ENCODE measurements at regions not wholly inside any gene's neighbourhood (a gene's known extent, or its start where the extent isn't known, plus 50 kb on each side); places are given as distances from the start of the nearest gene placed in this dataset.
A peak's percentile ranks its signal among the peaks of the same experiment; 100 is the strongest.
"Not testable (repeated sequence)": the region's sequence is repeated elsewhere in the genome, so short reads cannot be mapped to it uniquely, and the experiment has no call there.

DNA sequence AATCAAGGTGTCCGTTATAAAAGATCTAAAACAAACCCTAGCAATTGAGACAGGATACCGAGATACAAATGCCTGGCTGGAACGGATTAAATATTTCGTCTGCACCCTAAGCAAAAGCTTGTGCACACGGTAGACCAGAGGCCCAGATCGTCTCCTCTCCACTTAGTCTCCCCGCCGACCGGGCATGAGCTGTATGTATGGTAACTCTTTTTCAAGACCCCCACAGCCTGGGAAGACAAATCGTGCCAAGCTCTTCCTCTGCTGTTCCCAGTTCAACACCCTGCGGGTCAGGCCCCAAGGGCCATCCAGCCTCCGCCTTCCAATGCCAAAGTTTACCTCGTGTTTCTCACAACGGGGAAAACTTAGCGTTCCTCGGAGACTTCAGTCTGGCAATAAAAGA, 285.7 kb upstream of the GALNT17 start:
- no peak for DNase-seq

DNA sequence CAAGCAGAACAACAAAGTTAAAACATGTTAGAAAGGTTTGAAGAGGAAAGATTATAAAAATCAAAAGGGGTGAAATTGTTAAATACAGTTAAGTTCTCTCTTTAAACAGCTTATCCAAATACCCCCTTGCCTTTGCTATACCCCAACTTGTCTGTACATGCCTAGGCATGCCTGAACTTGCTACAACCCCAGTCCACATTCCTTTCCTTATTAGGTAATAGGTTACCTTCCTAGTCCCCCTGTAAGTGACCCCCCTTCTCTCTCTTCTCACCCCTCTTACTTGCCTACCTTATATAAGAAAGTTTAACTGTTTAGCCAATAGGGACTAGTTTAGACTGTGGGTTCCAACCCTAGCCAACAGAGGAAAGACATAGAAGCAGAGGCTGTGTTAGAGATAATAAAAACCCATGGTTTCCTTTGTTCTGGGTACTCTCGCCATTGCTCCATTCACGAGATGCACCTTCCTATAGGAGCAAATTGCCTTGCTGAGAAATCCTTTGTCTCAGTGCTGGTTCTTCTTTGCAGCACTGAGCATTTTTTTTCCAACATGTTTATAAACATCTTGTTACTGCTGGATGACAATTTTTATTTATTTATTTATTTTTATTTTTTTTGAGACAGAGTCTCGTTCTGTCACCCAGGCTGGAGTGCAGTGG, 282.2 kb upstream of the GALNT17 start:
- no peak for DNase-seq

DNA sequence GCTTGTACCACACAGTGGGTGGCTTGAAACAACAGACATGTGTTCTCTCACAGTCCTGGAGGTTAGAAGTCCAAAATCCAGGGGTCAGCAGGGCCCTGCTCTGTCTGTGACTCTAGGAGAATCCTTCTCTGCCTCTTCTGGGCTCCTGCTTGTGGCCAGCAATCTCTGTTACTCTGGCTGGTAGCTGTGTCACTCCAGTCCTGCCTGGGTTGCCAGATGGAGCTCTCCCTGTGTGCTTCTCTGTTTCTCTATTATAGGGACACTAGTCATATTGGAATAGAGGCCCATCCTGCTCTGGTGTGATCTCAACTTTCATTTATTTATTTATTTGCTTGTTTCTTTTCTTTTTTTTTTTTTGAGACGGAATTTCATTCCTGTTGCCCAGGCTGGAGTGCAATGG, 276.6 kb upstream of the GALNT17 start:
- DNase-seq, result no peak

DNA sequence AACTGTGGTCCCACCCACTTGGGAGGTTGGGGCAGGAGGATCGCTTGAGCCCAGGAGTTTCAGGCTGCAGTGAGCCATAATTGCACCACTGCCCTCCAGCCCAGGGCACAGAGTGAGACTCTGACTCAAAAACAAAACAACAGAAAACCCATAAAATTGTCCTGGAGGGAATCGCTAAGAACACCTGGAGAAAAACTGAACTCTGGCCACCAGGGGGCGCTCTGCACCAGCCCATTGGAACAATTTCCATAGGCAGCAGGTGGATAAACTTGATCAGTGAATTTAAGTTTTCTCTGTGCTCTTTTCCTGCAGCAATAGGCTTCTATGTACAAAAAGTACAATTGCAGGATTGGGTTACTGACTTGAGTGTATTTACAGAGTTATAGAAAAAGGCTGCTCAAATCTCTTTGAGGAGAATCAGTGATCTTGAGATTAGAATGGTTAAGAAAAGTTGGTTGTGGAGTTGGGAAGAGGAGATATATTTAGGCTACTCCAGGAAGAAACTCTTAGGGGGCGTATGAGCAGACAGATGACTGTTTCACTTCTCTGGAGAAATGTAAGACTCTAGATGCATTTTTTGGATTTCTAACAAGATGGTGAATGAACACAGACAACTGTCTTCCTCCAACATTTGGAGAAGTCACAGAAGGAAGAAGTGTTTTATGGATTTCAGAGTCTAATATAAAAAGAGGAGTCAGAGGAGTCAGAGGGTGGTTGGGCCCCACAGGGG, 274.9 kb upstream of the GALNT17 start:
- peak; percentile 63 to 64 for DNase-seq

DNA sequence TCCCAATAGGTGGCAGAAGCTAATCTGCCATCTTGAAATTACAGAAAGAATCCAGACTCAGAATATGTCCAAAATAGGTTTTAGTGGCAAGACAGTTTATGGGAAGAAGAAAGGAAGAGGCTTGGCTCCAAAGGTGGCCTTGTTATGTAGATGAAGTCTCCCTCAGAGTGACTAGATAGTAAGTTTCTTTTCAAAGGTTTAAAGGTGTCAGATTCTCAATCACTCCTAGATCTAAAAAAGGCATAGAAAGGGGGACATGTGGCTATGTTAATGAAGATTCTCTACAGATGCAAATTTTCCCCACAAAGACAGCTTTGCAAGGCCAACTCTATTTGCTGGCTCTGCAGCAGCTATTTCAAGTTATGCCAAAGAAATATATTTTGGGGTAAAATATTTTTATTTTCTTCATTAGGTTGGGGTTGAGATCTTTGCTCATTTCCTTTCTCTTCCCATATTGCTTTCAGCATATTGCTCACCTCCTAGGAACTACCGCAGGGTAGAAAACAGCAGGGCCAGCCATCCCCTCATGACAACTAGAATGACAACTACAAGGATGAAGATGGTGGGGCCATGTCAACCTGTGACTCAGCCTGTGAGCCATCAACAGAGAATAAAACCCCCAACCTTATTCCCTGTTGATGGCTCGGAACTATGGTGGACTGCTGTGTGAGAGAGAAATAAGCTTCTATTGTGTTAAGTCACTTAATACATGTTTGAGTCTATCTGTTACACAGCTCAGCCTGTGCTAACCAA, 274.0 kb upstream of the GALNT17 start:
- no peak for DNase-seq

DNA sequence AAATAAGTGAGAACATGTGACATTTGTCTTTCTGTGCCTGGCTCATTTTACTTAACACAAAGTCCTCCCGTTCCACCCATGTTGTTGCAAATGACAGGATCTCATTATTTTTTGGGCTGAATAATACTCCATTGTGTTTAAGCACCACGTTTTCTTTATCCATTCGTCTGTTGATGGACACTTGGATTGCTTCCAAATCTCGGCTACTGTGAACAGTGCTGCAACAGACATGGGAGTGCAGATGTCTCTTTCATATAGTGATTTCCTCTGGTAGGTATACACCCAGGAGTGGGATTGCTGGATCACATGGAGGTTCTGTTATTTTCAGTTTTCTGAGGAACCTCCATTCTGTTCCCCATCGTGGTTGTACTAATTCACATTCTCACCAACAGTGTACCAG, 264.4 kb upstream of the GALNT17 start:
- DNase-seq, result no peak

DNA sequence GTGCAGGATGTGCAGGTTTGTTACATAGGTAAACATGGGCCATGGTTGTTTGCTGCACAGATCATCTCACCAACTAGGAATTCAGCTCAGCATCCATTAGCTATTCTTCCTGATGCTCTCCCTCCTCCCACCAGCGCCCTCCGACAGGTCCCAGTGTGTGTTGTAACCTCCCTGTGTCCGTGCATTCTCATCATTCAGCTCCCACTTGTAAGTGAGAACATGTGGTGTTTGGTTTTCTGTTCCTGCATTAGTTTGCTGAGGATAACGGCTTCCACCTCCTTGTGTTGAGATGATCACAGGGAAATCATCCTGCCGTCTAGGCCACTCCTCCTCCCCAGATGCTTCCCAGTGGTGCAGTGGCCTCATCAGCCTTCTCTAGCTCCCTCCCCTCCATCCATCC, 261.6 kb upstream of the GALNT17 start:
- DNase-seq, result no peak

DNA sequence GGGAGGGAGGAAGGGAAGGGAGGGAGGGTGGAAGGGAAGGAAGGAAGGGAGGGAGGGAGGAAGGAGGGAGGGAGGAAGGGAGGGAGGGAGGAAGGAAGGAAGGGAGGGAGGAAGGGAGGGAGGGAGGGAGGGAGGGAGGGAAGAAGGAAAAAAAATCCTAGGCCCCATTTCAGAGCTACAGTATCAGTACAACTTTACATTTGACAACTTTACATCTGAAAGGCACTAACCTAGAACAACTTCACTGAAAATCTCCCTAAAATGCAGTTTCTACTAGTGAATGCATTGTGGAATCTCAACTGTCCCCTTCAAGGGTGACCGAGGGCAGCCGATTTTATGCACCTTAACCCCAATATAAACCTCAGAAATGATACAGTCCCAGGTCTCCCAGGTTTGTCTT, 259.8 kb upstream of the GALNT17 start:
- no peak for DNase-seq

DNA sequence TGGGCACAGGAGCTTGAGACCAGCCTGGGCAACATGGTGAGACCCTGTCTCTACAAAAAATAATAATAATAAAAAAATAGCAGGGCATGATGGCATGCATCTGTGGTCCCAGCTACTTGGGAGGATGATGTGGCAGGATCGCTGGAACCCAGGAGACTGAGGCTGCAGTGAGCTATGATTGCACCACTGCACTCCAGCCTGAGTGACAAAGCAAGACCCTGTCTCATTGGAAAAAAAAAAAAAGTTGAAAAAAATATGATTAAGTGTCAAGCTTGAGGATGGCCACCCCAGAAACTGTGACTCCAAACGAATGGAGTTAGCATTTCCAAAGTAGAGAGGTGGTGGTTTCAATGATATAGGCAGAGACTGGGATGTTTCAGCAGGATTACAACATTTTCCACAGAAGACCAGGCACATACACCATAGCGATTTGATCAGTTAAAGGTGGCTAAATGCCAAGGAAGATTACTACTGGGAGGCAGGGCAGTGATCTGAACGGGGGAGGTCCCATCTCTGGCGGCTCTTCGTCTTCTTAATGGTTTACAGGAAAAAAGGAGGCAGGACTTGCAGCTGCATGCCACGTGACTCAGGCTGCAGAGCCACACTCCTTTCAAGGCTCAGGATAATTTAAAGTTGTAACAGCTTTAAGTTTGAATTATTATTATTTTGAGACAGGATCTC, 250.6 kb upstream of the GALNT17 start:
- no peak for DNase-seq

DNA sequence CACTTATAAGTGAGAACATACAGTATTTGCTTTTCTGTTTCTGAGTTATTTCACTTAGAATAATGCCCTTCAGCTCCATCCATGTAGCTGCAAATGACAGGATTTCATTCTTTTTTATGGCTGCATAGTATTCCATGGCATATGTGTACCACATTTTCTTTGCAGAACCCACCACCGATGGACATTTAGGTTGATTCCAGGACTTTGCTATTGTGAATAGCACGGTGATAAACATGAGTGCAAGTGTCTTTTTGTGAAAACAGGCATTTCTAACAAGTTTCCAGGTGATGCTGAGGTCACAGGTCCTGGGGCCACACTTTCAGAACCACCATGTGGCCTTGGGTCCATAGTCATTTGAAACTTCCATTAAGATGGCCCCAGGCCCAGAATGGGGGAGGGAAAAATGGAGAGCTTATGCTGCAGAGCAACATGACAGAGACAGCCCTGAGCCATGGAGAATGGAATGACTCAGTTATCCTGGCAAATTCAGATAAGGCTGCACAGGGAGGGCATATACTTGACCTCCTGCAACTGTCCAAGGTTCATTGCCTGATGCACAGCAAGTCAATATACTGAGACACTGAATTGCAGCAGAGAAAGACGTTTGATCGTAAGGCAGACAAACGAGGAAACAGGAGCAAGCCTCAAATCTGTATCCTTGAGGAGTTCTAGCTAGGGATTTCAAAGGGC, 248.0 kb upstream of the GALNT17 start:
- no peak for DNase-seq

DNA sequence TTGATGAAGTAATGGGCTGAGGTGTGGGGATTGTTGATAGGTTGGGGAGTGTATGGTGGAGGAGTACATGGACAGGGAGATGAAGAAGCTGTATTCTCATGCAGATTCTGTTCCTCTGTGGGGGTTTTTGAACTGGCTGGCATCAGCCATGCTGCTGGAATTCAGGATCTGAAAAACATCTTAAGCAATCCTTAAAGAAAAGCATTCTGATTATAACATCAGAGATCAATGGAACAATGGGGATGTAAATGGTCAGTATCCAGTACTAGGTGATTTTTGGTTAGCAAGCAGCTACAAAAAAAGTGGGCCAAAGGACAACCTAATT, 247.5 kb upstream of the GALNT17 start:
- no peak for DNase-seq

DNA sequence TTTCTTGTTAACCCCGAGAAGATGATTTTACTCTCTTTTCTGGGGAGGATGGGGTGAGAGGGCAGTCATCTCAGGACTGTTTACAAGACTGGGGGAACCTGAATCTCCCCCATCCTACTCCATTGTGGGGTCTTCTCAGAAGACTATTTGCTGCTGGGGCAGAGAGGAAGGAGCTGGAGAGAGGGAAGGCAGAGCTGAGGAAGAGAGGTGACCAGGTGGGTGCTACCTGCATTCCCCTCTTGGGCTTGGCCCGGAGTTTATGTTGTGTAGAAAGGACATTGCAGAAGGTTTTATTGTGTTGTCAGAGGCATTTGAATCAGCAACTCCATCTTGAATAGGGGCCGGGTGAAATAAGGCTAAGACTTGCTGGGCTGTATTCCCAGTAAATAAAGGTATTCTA, 247.1 kb upstream of the GALNT17 start:
- DNase-seq, result no peak

DNA sequence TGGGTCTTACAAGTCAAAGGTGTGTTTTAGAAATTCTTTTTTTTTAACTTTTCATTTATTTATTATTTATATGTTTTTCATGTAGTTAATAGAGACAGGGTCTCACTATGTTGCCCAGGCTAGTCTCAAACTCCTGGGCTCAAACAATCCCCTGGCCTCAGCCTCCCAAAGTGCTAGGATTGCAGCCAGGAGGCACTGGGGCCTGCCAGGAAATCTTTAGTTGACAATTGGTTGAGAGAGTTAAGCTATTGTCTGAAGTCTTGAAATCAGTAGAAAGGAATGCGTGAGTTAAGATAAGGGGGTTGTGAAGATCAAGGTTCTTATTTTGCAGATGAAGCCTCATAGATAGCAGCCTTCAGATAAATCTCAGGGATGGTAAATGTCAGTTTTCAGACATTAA, 245.4 kb upstream of the GALNT17 start:
- DNase-seq, result no peak

DNA sequence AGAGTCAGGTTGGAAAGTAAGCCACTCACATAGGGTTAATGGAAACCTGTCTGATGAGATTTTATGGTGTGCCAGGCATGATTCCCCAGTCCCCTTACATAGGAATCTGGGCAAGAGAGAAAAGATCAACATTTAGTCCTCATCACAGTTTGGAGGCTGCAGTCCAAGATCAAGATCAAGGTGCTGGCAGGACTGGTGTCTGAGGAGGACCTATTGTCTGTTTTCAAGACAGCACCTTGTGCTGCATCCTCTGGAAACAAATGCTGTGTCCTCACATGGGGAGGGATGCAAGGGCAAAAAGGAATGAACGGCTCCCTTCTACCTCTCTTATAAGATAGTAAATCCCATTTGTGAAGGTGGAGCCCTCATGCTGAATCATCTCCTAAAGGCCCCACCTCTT, 244.8 kb upstream of the GALNT17 start:
- no peak for DNase-seq

DNA sequence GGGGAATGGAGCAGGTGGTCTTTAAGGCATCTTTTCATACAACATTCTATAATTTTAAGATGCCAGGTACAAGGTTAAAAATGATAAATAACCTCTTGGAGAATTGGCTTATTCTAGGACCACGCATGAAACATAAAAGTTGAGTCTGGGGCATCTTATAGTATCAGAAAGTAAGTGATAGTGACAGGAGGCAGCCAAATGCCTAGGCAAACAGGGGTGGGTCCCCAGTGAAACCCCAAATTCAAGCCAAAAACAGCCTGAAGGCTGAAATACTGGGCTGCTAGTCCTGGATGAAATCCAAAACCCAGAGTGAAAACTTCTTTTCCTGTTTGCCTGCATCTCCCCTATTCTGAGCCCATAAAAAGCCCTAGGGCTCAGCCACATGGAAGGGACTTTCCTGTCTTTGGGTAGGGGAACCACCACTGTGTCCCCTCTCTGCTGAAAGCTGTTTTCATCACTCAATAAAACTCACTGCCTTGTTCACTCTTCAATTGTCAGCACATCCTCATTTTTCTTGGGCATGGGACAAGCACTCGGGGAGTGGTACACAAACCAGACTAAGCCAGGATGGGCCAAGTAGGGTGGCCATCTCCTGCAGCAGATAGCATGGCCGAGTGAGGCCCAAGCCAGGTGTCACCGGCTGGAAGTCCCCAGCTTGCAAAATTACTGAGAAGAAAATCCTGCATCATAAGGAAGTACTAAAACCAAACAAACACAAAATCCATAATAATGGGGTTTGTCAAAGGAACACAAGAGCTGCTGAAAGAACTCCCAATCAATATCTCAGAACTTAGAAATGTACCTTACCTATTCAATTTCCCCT, 241.6 kb upstream of the GALNT17 start:
- no peak for DNase-seq

DNA sequence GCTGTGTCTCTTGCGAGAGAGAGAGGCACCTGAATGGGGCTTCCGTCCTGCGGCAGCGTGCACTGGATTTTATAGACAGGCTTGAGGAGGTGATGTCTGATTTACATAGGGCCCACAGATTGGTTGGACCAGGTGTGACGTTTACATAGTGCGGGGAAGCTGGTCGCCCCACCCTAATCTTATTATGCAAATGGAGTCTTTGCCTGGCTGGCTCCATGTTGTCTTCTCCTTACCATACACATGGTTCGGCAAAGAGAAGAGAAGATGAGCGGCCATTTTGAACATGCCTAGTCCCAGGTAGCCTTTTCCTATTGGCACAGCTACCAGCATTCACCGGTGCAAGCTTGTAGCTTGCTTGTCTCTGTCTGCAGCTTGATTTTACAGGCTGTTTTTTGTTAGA, 238.5 kb upstream of the GALNT17 start:
- DNase-seq, result peak; percentile 6 to 31

DNA sequence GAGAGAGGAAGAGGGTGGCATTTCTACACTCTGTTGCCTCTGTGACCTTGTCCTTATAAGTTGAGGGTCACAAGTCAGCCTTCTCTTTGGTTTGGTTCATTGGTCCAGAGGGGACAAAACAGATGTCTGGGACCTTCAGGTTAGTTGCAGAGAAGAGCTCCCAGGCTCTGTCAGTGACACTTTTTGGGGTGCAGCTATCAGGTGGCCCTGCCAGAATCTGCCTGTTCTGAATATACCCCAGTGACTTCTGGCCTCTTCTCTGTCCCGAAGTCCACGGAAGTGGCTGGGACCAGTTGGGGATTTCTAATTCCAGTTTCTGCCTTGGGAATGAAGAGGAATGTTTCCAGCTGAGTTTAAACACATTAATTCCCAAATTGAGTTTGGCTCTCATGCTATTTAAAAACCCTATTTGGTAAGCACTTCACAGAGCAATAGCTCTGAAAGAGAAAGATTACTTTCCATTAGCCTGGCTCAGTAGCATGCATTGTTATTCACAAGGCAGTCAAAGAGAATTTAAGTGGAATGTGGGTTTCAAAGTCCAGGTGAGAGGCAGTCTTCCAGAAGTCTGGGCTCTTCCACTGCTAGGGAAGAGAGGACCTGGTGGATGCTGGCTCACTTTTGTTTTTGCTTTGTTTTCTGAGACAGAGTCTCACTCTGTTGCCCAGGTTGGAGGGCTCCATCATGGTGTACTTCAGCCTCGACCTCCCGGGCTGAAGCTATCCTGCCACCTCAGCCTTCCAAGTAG, 237.8 kb upstream of the GALNT17 start:
- no peak for DNase-seq

DNA sequence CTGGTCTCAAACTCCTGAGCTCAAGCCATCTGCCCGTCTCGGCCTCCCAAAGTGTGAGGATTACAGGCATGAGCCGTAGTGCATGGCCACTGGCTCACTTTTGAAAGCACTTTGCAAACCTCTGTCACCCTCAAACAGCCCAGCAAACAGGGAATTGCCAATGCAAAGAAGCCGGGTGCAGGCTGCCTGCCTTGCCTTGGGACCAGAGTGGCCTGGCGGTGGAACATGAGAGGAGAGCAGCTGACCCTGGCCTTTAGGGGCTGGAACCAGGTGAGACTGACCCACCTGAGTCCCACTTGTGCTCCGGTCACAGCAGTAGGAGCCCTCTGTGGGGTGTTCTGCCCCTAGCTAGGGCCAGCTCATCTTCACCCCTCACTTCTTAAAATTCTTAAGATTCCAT, 237.1 kb upstream of the GALNT17 start:
- DNase-seq, result no peak

DNA sequence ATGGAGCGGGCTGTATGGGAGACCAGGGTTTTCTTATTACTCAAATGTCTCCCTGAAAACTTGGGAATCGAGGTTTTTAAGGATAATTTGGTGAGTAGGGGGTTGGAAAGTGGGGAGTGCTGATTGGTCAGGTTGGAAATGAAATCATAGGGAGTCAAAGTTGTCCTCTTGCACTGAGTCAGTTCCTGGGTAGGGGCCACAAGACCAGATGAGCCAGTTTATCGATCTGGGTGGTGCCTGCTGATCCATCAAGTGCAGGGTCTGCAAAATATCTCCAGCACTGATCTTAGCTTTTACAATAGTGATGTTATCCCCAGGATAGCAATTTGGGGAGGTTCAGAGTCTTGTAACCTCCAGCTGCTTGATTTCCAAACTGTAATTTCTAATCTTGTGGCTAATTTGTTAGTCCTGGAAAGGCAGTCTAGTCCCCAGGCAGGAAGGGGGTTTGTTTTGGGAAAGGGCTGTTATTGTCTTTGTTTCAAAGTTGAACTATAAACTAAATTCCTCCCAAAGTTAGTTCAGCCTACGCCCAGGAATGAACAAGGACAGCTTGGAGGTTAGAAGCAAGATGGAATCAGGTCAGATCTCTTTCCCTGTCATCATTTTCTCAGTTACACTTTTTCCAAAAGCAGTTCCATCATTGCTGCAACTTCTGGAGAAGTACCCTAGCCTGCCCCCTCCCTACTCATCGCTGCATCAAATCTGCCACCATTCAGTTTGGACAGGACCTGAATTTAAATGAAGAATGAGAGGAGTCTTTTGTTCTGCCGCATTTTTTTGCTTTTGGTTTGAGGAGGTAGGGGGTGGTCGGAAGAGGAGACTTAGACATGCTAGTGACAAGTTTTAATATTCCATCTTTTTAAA, 236.4 kb upstream of the GALNT17 start:
- DNase-seq, result not testable (repeated sequence)

All from NCI-H2081 (cell line).